Glomerular visceral epithelial cell (primary cell): ENCODE measurements at regions not wholly inside any gene's neighbourhood (a gene's known extent, or its start where the extent isn't known, plus 50 kb on each side); places are given as distances from the start of the nearest gene placed in this dataset.

Experiments
- DNase-seq: peaks from one replicate; pipeline ENCODE4 v3.0.0-alpha.2; 2016; ENCODE audit errors: extremely low spot score

DNA sequence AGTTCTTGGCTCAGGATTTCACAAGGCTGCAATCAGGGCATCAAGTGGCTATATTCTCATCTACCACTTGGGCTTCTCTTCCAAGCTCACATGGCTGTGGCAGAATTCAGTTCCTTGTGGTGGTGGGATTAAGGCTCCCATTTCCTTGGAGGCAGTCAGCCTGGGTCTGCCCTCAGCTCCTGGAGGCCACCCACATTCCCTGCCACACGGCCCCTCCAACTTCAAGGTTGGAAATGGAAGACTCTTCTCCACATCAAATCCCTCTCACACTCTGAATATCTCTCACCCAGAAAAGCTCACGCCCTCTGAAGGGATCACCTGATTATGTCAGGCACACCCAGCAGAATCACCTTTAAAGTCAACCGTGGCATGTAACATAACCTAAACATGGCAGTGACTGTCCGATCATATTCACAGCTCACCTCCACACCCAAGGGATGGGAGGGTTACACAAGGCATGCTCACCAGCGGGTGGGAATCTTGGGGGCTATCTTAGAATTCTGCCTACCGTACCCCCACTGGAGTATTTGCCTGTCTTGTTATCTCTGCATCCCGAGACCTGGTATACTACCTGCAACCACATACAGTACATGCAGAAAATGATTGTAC, 256.2 kb upstream of the KLHL29 start:
- no peak for DNase-seq

DNA sequence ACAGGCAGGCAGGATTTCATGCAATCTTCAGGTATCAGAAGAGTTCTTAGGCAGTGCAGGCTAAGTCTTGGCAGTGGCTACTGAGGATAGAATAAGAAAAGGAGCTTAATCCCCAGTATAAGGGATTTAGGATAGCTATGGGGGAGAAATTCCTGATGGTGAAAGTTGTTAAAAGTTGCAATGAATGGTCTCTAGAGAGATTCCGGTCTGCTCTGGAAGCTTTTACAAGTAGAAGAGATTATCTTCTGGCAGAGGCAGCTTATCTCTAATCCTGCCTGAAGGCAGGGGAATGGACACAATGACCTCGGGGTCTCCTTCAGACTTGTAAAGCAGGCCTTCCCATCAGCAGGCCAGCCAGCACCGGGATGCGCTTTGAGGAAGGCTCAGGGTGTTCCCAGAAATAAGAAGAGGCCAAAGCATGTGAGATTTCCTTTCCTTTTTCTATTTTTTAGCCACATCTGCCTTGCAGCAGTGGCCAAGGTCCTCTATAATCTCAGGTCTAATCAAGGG, 253.9 kb upstream of the KLHL29 start:
- DNase-seq: no peak

GRCh38 chr2:23132000-23132399, 253.0 kb upstream of the KLHL29 start:
- no peak for DNase-seq

DNA sequence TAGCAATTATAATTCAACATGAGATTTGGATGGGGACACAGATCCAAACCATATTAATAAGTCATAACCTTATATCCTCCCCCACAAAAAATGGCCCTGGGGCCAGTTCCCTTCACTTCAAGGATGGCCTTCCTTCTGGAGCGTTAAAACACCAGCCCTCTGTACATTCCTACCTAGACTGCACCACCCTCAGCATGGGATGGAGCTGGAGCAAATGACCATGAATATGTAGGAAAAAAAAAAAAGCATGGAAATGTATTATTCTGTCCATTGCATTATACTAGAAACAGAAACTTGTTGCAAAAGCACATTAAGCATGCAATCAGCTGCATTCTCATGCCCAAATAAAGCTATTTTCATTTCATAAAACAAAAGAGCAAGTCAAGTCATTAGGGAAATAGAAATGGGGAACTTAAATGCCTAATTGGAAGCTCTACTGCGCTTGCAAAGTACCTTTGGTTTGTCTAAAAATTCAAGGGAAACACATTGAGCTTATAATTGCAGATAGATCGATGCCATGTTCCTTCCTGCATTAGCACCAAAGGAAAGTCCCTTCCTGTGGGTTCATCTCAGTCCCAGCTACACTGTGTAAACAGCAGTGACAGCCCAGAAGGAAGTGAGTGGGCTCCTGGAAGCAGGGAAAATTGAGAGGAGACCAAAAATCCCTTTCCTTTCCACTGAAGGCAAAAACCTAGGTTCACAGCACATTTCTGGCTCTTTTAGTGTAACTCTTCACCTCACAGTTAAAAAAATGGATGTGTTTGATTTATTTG, 252.0 kb upstream of the KLHL29 start:
- no peak for DNase-seq

- DNase-seq: no peak
Measured at GRCh38 chr2:23134726-23135125, 250.3 kb upstream of the KLHL29 start.

DNA sequence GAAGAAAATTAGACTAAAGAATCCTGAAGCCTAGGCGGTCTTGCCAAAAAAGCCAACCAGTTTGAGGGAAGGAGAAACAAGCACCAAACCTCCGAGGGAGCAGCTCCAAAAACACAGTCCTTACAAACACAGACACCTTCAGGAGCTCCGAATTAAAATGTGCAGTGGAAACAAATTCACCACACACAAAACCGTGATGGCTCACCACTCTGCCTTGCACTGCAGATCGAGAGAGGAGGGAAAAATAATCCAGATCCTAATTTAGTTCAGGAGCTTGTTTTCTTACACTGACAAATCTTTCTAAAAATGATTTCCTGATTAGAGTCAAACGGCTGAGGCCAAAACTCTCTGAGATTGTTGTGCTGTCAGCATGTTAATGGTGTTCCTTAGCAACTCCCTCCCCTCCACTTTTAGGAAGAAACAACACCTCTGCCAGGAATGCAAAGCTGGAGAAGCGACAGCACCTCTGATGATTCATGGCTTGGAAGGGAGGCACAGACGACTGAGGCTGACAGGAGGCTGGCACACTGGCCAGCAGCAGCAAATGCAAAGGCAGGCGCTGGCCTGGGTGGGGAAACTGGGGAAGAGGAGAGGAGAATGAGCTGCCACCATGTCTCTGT, 249.4 kb upstream of the KLHL29 start:
- DNase-seq: peak; percentile 14

DNA sequence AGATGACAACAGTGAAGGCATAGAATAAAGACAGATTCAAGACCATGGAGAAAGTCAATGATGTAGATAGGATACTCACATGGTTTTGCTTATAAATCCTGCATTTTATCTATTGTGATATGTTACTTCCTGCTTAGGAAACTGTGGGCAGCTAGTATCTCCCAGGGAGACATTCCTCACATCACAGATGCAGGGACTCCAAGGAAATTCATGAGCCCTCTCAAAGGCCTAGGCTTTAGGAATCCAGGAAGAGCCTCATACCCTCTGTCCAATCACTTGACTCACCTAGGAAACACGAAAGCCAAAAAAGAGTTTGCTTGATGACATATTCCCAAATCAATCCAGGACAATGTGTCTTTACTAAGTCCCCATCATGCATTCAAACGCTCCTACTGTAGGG, 247.8 kb upstream of the KLHL29 start:
- no peak for DNase-seq

DNA sequence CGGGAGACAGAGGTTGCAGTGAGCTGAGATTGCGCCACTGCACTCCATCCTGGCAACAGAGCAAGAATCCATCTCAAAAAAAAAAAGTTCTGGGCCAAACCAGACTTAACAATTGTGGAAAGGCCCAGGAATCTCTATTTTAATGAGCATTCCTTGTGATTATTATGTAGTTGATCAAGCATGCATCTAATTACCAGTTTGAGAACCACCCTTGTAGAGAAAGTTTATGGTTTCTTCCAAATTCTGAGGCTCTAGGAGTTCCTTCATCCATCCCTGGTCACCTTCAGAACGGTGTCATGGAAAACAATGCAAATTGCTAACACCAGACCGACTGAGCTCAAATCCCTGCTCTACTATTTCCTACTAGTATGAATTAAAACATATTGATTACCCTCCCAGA, 246.3 kb upstream of the KLHL29 start:
- no peak for DNase-seq

GRCh38 chr2:23145460-23145859, 239.5 kb upstream of the KLHL29 start:
- DNase-seq: no peak

DNA sequence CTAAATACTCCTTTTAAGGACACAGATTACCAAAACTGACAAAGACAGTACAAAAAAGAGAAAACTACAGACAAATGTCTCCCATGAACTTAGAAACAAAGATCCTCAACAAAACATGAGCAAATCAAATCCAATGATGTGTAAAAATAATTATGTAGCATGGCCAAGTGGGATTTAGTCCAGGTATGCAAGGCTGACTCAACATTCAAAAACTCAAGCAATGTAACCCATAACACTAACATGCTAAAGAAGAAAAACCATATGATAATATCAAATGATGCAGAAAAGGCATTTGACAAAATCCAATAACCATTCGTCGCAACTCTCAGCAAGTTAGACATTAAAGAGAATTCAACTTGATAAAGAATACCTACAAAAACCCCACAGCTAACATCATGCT, 239.0 kb upstream of the KLHL29 start:
- DNase-seq: peak; percentile 58

- no peak for DNase-seq
Measured at GRCh38 chr2:23148342-23148741, 236.6 kb upstream of the KLHL29 start.

DNA sequence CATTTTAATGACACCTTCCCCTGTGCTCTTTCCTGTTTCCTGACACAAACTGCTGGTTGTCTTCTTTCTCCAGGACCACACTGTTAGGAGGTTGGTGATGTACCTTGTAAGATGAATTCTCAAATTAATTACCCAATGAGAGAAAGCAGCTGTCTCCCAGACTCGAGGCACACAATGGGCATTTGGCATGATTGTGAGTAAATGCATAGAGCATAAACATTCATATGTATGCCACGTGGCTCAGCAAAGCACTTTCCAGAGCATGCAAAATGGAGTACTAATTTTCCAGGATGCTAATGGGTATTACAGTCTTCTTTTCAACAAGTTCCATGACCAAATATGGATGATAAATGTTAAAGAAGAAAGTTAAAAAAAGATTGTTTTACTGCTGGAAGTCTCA, 235.2 kb upstream of the KLHL29 start:
- DNase-seq: no peak

GRCh38 chr2:23153484-23153883, 231.5 kb upstream of the KLHL29 start:
- no peak for DNase-seq

DNA sequence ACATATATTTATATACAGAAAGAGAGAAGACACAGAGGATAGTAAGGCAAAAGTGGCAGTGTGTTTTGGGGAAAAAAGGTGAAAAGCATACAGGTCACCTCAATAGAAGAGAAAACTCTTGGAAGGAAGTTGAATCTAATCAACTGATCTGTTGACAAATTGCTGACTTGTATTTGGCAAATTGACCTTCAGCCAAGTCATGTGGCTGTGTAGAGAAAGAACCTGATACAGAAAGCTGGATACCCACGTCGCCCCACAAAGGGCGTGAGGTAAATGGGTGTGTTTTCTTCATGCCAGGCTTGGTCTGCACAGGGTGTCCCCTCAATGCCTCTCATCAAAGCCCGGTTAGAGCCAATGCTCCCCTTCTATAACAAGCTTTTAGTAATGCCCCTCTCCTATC, 230.0 kb upstream of the KLHL29 start:
- DNase-seq: no peak

- no peak for DNase-seq
Measured at GRCh38 chr2:23157812-23158211, 227.2 kb upstream of the KLHL29 start.

DNA sequence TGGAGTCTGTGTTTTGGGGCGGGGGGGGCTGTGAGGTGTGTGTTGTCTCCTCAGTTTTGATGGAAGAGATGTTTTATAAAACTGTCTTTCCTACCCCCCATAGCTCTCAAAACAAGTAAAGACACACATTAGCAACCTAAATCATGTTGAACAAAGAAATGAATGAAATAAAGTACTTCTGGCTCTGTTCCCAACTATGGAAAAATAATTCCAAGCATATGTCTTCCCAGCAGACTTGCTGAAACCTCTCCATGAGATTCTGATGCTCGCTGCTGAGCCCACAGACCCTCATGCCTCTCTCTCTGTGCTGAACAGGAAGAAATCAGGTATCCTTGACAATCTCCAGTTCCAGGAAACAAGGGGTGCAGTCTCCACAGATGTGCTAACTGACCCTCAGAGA, 226.7 kb upstream of the KLHL29 start:
- no peak for DNase-seq

DNA sequence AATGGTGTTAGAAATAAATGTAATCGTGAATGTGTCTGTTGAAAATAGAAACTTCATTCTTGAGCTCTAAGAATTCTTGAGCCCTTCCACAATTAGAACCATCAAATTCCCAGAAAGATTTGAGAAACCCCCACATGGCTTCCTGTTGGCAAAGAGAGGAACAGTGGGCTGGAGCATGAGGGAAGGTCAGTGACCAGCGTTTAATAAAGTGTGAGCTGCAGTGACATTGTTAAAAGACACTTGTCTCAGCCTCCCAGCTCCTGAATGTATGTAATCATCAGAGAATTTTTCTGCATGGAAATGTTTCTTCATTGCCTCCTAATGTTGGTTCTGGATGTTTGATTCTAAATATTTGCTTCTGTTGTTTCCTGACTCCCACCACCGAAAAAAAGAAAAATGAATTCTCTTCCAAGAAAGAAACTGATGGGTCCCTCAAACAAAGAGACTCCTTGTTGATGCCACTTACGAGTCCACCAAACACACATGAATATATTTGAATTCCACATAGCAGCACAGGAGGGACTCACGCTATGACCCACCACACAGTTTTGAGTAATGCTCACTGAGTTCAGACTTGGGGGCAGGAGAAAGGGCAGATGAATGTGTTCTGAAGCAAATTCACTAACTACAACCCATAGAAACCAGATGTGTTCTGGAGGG, 225.1 kb upstream of the KLHL29 start:
- no peak for DNase-seq

GRCh38 chr2:23164173-23164572, 220.8 kb upstream of the KLHL29 start:
- DNase-seq: no peak

GRCh38 chr2:23169896-23170295, 215.1 kb upstream of the KLHL29 start:
- DNase-seq: no peak

- no peak for DNase-seq
Measured at GRCh38 chr2:23171108-23171507, 213.9 kb upstream of the KLHL29 start.

GRCh38 chr2:23178396-23178795, 206.6 kb upstream of the KLHL29 start:
- no peak for DNase-seq

DNA sequence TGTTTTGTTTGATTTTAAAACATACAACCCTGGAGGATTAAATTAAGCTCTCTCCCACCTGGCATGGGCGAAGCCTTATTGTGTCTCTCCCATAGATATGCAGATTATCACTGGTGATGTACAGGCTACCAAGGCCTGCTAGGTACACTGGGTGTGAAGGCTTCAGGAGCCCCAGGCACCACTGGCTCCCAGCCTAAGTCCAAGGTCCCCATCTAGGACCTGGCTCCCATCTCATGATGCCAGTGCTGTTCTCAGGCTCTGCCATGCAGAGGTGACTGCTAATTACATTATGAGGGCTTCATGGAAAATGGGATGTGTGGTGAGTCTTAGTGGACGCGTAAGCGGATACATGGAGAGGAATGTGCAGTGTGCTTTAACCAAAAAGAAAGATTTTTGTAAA, 201.2 kb upstream of the KLHL29 start:
- no peak for DNase-seq
